GM18498 (cell line): ENCODE measurements at regions not wholly inside any gene's neighbourhood (a gene's known extent, or its start where the extent isn't known, plus 50 kb on each side); places are given as distances from the start of the nearest gene placed in this dataset.
"Not testable (repeated sequence)": the region's sequence is repeated elsewhere in the genome, so short reads cannot be mapped to it uniquely, and the experiment has no call there.

Source experiments
- ATAC-seq: cut with Tn5 transposase; IDR thresholded peaks from one replicate; pipeline ENCODE4 v1.9.1; 2021; ENCODE audit warnings: mild to moderate bottlenecking, moderate library complexity; ENCODE audit not compliant: unreplicated experiment

DNA sequence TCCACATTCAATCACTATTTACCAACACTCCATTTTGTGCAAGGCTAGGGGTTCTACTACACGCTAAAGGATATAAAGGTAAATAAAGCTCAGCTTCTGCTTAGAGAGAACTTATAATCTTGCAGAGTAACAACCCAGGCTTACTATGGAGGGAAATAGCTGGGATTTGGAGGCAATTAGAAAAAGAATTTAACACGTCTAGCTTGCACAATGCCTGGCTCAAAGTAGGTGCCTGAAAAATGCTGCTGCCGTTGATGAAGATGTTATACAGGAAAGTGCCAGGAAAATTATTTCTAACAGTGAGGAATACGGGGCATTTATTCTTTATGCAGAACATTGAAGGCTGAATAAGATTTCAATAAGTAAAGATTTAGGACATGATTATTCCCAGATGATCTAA is 214.2 kb downstream of the KITLG start:
- no peak for ATAC-seq

GRCh38 chr12:88367231-88367630 is 213.0 kb downstream of the KITLG start:
- ATAC-seq: no peak

DNA sequence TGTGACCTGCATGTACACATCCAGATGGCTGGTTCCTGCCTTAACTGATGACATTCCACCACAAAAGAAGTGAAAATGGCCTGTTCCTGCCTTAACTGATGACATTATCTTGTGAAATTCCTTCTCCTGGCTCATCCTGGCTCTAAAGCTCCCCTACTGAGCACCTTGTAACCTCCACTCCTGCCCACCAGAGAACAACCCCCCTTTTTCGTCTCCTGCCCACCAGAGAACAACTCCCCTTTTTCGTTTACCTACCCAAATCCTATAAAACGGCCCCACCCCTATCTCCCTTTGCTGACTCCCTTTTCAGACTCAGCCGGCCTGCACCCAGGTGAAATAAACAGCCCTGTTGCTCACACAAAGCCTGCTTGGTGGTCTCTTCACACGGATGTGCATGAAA is 212.2 kb downstream of the KITLG start:
- ATAC-seq: not testable (repeated sequence)

DNA sequence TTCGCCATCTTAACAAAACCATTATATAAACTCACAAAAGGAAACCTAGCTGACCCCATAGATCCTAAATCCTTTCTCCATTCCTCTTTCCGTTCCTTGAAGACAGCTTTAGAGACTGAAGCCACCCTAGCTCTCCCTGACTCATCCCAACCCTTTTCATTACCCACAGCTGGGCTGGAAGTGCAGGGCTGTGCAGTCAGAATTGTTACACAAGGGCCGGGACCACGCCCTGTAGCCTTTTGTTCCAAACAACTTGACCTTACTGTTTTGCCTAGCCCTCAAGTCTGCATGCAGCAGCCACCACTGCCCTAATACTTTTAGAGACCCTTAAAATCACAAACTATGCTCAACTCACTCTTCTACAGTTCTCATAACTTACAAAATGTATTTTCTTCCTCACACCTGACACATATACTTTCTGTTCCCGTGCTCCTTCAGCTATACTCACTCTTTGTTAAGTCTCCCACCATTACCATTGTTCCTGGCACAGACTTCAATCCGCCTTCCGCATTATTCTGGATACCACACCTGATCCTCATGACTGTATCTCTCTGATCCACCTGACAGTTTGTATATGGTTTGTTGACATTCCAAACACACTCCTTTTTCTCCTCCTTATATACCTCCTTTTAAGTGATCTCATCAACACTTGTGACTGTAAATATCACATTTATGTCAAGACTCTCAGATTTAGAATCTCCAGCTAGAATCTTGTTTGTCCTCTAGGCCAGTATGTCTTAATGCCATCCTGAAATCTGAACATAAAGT is 208.7 kb downstream of the KITLG start:
- ATAC-seq: no peak

- ATAC-seq: no peak
Observed at GRCh38 chr12:88375306-88376305, 204.7 kb downstream of the KITLG start.

GRCh38 chr12:88377973-88378372 is 202.3 kb downstream of the KITLG start:
- ATAC-seq: no peak

DNA sequence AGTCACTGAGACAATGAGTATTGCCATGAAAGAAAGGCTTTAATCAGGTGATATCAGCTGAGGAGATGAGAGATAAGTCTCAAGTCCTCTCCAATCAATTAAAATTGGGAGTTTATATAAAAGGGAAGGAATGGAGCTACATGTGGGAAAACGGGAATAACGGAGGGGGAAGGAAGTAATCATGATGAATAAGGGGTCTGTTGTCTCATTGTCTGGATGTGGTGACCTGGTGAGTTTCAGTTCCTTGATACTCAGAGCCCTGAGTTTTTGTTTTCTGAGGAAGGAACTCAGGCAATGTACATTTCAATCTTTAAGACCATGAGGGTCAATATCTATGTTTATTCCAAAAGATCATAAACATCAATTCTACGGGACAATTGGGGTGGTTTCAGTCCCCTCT is 198.8 kb downstream of the KITLG start:
- no peak for ATAC-seq

DNA sequence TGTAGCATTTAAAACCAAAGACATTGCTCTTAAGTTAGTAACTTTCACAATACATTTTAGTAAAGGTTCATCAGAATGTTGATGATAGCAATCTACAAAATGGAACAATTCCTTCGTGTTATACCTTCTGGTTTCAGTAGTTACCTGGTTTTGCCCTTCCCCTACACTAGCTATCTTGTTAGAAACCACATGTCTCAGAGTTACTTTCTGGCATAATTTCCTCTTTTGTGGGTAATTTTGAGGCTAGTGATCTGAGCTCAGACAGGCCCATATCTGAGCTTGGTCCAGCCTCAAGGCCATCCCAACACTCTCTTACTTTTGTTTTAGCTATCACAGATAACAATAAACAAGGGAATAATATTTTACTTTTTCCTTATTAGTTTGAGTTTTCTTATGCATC is 196.9 kb downstream of the KITLG start:
- ATAC-seq: peak; percentile 72

- ATAC-seq: peak; percentile 42
Observed at GRCh38 chr12:88388566-88389540, 191.4 kb downstream of the KITLG start.

GRCh38 chr12:88390811-88391210 is 189.5 kb downstream of the KITLG start:
- no peak for ATAC-seq

GRCh38 chr12:88391556-88391955 is 188.7 kb downstream of the KITLG start:
- ATAC-seq: peak; percentile 48

DNA sequence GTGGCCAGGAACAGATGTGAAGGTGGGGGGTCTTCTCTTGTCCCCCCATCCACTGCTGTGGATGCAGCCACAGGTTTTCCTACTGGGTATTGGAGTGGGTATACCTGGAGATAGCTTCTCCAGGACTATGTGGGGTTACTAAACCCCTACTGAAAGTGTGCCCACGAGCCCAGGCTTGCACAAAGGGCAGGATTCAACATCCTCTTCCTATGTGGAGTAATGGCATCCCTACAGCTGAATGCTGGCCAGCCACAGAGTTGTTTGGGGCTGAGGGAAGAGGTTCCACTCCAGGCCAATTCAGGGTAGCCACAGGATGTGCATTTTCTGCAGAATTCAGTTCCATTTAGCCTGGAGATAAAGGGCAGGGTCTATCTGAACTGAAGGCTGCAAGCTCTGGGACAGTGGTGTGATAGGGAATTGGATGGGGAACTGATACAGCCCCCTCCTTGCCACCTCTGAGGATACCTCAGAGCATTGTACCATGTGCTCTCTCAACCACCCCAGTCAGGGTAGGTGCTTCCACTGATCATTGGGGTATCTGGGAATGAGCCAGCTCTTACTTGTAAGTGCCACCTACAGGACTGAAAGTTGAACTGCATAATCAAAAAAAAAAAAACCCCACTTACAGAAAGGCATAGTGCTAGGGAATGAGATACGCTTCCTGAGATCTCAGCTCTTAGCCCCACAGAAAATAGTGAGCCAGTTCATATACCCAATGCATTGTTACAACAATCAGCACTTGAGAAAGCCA is 187.1 kb downstream of the KITLG start:
- no peak for ATAC-seq

DNA sequence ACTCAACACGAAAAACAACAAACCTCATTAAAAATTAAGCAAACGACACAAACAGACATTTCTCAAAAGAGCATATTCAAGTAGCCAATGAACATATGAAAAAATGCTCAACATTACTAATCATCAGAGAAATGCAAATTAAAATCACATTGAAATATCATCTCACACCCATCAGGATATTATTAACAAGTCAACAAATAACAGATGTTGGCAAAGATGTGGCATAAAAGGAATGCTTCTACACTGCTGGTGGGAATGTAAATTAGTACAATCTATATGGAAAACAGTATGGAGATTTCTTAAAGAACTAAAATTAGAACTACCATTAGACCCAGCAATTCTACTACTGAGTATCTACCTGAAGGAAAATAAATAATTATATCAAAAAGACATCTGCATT is 182.2 kb downstream of the KITLG start:
- ATAC-seq: no peak

- ATAC-seq: no peak
Observed at GRCh38 chr12:88399811-88400210, 180.5 kb downstream of the KITLG start.

GRCh38 chr12:88400302-88400701 is 180.0 kb downstream of the KITLG start:
- ATAC-seq: no peak

DNA sequence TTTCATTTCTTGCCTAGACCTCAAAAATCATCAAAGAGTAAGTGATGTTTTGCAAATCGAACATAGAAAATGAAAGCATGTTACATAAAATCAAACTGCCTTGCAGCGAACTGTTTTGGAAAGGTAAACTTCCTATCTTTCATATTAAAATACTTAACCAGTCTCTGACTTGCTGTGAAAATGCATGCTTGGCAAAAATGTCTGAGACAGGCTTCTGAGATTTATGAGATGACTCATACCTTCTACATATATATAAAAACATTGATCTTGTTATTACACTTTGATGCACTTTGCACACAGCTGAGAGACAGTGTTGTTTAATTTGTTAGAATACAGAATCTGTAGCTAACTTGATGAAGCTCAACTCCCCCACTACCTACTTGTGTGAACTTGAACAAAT is 179.1 kb downstream of the KITLG start:
- ATAC-seq: no peak

- ATAC-seq: no peak
Observed at GRCh38 chr12:88406905-88407304, 173.4 kb downstream of the KITLG start.

DNA sequence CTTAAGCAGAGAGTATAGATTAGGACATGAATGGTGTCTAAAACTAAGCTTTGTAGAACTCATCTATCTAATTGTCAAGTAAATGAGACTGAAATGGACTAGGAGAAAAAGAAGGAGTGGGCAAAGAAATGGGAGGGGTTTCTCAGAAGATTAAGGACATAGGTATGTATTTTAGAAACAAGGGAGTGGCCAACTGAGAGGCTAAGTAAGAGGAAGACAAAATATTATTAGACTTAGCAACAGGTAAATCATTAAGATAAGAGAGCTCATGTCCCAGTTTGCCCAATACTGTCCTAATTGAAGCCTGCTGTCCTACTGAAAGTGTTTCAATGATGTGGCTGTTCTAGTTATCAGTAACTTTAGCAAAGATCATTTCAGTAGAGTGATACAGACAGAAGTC is 171.4 kb downstream of the KITLG start:
- ATAC-seq: no peak

- no peak for ATAC-seq
Observed at GRCh38 chr12:88409257-88409656, 171.0 kb downstream of the KITLG start.

DNA sequence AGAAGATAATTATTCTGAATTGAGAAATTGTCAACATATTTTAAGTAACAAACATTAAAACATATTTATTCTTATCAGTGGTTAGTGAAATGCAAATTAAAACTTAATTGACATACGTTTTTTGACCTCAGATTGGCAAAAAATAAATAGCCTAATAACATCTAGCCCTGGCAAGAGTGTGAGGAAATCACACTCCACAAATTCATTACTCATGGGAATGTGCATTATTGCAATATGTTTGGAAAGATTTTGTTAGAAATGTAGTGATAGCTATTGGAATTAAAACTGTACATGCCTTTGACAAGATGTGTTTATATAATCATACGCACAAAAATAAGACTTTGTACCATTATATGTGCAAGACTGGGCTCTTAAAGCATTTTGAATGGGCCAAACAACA is 168.6 kb downstream of the KITLG start:
- ATAC-seq: no peak
